HCT116 (cell line): ENCODE measurements at regions not wholly inside any gene's neighbourhood (a gene's known extent, or its start where the extent isn't known, plus 50 kb on each side); places are given as distances from the start of the nearest gene placed in this dataset.

Experiments used
- ATAC-seq: fragments of 200-7000 bp; cut with Tn5 transposase; 2 replicates; pipeline ENCODE4 v1.9.1; 2020; ENCODE audit warnings: mild to moderate bottlenecking, moderate library complexity
- BruUV-seq: library from RNA; stranded (reverse); fragments of 400-500 nt; replicated peaks from 2 replicates; lab custom pipeline; 2021; lab: Mats Ljungman, UMichigan
- CTCF ChIA-PET: fragments of 300-600 bp; sonication (Branson Sonifier 250); formaldehyde crosslinking; loops from one replicate; lab custom pipeline; 2021; ENCODE audit warnings: antibody characterized with exemption; lab: Charles Lee
- POLR2A ChIA-PET: fragments of 300-600, 350-600 bp; sonication (Branson Sonifier 250); formaldehyde crosslinking; loops from one replicate; lab custom pipeline; 2021; ENCODE audit warnings: antibody characterized with exemption; lab: Charles Lee
- RAD21 ChIA-PET, 2 experiments: fragments of 300-600 bp; sonication (Branson Sonifier 250); formaldehyde crosslinking; loops; one replicate each; lab custom pipeline; 2023; ENCODE audit warnings: low total read pairs in 2 of 2; ENCODE audit not compliant: uncharacterized antibody in 2 of 2, unreplicated experiment in 2 of 2, low non-redundant PET in 1 of 2; lab: Charles Lee
- DNase-seq: peaks from one replicate; pipeline ENCODE4 v3.0.0-alpha.2; 2010; ENCODE audit warnings: low read depth, low spot score
- H2AFZ ChIP-seq: fragments of 200-600 bp; shearing (Covaris generic), sonication (generic); 2 replicates; pipeline ENCODE4 v1.6.1; 2017; ENCODE audit warnings: low read depth, mixed run types, mixed read lengths, antibody characterized with exemption, low read length; ENCODE audit not compliant: poor library complexity, severe bottlenecking
- H3K27ac ChIP-seq: 2 replicates; pipeline ENCODE4 v1.5.1; 2012; ENCODE audit warnings: low read depth, low read length
- H3K27me3 ChIP-seq: fragments of 200-600 bp; sonication (generic); 2 replicates; pipeline ENCODE4 v1.6.1; 2016; ENCODE audit warnings: mixed run types, low read length, mixed read lengths; ENCODE audit not compliant: insufficient read depth
- H3K36me3 ChIP-seq, 2 experiments: fragments of 200-500 bp in 1 of 2; fragments of 200-600 bp in 1 of 2; sonication (Bioruptor generic) in 1 of 2; sonication (generic) in 1 of 2; 2 replicates each; pipeline versions ENCODE4 v1.5.1 to v1.6.1; 2014 to 2016; ENCODE audit warnings: low read length in 2 of 2, inconsistent platforms in 1 of 2, mixed read lengths in 1 of 2, mixed run types in 1 of 2; ENCODE audit not compliant: insufficient read depth in 2 of 2, control insufficient read depth in 1 of 2
- H3K4me1 ChIP-seq, 2 experiments: fragments of 200-600 bp in 1 of 2; sonication (generic) in 1 of 2; 2 replicates each; pipeline versions ENCODE4 v1.5.1 to v1.6.1; 2012 to 2017; ENCODE audit warnings: low read length in 2 of 2, inconsistent platforms in 1 of 2, mild to moderate bottlenecking in 1 of 2, mixed read lengths in 1 of 2, mixed run types in 1 of 2, moderate library complexity in 1 of 2; ENCODE audit not compliant: insufficient read depth in 2 of 2, control insufficient read depth in 1 of 2
- H3K4me2 ChIP-seq: fragments of 200-600 bp; sonication (generic); 2 replicates; pipeline ENCODE4 v1.6.1; 2017; ENCODE audit warnings: mixed run types, low read length, mixed read lengths
- H3K4me3 ChIP-seq, 2 experiments: fragments of 200-600 bp in 1 of 2; sonication (generic) in 1 of 2; replicated peaks in 1 of 2; 2 replicates each; pipeline ENCODE4 v1.5.1; 2011 to 2016; ENCODE audit warnings: low read length in 2 of 2, control low read depth in 1 of 2, low read depth in 1 of 2, mild to moderate bottlenecking in 1 of 2, mixed read lengths in 1 of 2, mixed run types in 1 of 2
- H3K79me2 ChIP-seq: fragments of 200-600 bp; sonication (generic); 2 replicates; pipeline ENCODE4 v1.6.1; 2017; ENCODE audit warnings: mild to moderate bottlenecking, mixed run types, low read length, moderate library complexity, mixed read lengths; ENCODE audit not compliant: insufficient read depth
- H3K9ac ChIP-seq: fragments of 200-600 bp; sonication (generic); 2 replicates; pipeline ENCODE4 v1.6.1; 2016; ENCODE audit warnings: low read length, mixed read lengths
- H3K9me2 ChIP-seq: fragments of 200-600 bp; sonication (generic), shearing (Covaris generic); 2 replicates; pipeline ENCODE4 v1.6.1; 2017; ENCODE audit warnings: mixed run types, mild to moderate bottlenecking, moderate library complexity; ENCODE audit not compliant: insufficient read depth
- H3K9me3 ChIP-seq, 2 experiments: fragments of 200-500 bp in 1 of 2; fragments of 200-600 bp in 1 of 2; sonication (Bioruptor generic) in 1 of 2; sonication (generic) in 1 of 2; 2 replicates each; pipeline ENCODE4 v1.6.1; 2014 to 2017; ENCODE audit warnings: low read length in 2 of 2, mixed read lengths in 2 of 2, inconsistent platforms in 1 of 2, low read depth in 1 of 2, mild to moderate bottlenecking in 1 of 2, mixed run types in 1 of 2, moderate library complexity in 1 of 2; ENCODE audit not compliant: control insufficient read depth in 1 of 2, insufficient read depth in 1 of 2
- H4K20me1 ChIP-seq: fragments of 200-600 bp; sonication (generic), shearing (Covaris generic); 2 replicates; pipeline ENCODE4 v1.6.1; 2017; ENCODE audit warnings: mixed run types, mild to moderate bottlenecking, moderate library complexity; ENCODE audit not compliant: insufficient read depth
- CBX3 ChIP-seq: IDR thresholded peaks from 2 replicates; pipeline ENCODE4 v1.6.1; 2012; ENCODE audit warnings: low read depth
- CEBPB ChIP-seq: IDR thresholded peaks from 2 replicates; pipeline ENCODE4 v1.6.1; 2012; ENCODE audit warnings: low read depth
- EGR1 ChIP-seq: IDR thresholded peaks from 2 replicates; pipeline ENCODE4 v1.6.1; 2012; ENCODE audit warnings: low read depth
- ELF1 ChIP-seq: IDR thresholded peaks from 2 replicates; pipeline ENCODE4 v1.6.1; 2012; ENCODE audit warnings: low read depth, borderline replicate concordance
- EZH2 ChIP-seq: fragments of 200-600 bp; sonication (generic); IDR thresholded peaks from 2 replicates; pipeline ENCODE4 v1.6.1; 2017; ENCODE audit warnings: antibody characterized with exemption, mixed run types
- EZH2phosphoT487 ChIP-seq: fragments of 200-600 bp; IDR thresholded peaks from 2 replicates; pipeline ENCODE4 v1.6.1; 2018; ENCODE audit warnings: antibody characterized with exemption, borderline replicate concordance
- FOSL1 ChIP-seq: IDR thresholded peaks from 2 replicates; pipeline ENCODE4 v1.6.1; 2012; ENCODE audit warnings: low read depth
- JUND ChIP-seq: IDR thresholded peaks from 2 replicates; pipeline ENCODE4 v1.6.1; 2012
- POLR2AphosphoS5 ChIP-seq: IDR thresholded peaks from 2 replicates; pipeline ENCODE4 v1.6.1; 2011; ENCODE audit warnings: mild to moderate bottlenecking, low read depth, low read length, moderate library complexity
- RAD21 ChIP-seq: IDR thresholded peaks from 2 replicates; pipeline ENCODE4 v1.6.1; 2012; ENCODE audit warnings: low read depth, mild to moderate bottlenecking
- SIN3A ChIP-seq: IDR thresholded peaks from 2 replicates; pipeline ENCODE4 v1.6.1; 2012; ENCODE audit warnings: low read depth
- SP1 ChIP-seq: IDR thresholded peaks from 2 replicates; pipeline ENCODE4 v1.6.1; 2012; ENCODE audit warnings: low read depth
- YY1 ChIP-seq: IDR thresholded peaks from 2 replicates; pipeline ENCODE4 v1.6.1; 2011; ENCODE audit warnings: low read length, low read depth, moderate library complexity, mild to moderate bottlenecking; ENCODE audit not compliant: insufficient replicate concordance; ENCODE audit errors: extremely low read depth
- ZFX ChIP-seq: fragments of 450-650 bp; IDR thresholded peaks from 2 replicates; pipeline ENCODE4 v1.6.1; 2017
- ZNF274 ChIP-seq: fragments of 200-500 bp; sonication (Bioruptor generic); IDR thresholded peaks from 2 replicates; pipeline ENCODE4 v1.6.1; 2014; ENCODE audit warnings: mild to moderate bottlenecking, low read depth, low read length, inconsistent platforms
- intact Hi-C: fragments of 100-400 bp; cut with micrococcal nuclease; formaldehyde crosslinking; loops from 2 replicates; pipeline ENCODE4 v1.10.0; 2022
- TF ChIP-seq, protein P1 (sequence below): IDR thresholded peaks from 2 replicates; pipeline ENCODE4 v1.6.1; 2012
- TF ChIP-seq, protein P2 (sequence below): IDR thresholded peaks from 2 replicates; pipeline ENCODE4 v1.6.1; 2011; ENCODE audit warnings: mild to moderate bottlenecking, low read length, moderate library complexity; ENCODE audit not compliant: insufficient replicate concordance; ENCODE audit errors: extremely low read depth
- TF ChIP-seq, protein P3 (sequence below): IDR thresholded peaks from 2 replicates; pipeline ENCODE4 v1.6.1; 2012
- TF ChIP-seq, protein P4 (sequence below): IDR thresholded peaks from 2 replicates; pipeline ENCODE4 v1.6.1; 2012; ENCODE audit warnings: low read depth

DNA sequence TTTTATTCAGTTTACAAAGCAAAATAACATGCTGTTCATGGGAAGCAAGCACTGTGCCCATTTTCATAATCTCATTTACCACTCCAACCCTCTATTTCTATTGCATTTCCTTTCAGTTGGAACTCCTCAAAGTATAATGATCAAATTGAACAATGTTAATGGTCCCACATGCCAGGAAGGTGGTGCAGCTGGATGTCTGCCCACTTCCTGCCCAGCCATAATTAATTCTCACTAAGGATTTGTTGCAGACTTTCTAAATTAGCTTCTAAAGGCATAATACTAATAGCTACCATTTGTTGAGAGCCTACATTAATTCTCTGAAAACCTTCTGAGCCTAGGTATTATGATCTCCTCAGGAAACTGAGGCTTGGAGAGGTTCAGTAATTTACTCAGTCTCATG lies 316.1 kb upstream of the TPM1 start:
- ATAC-seq (no peak), DNase-seq (no peak)
- Histone ChIP-seq H2AFZ (no peak overlapping the region), H3K79me2 (no peaks in the 10 kb centered on the region), H3K4me2 (no peak overlapping the region), H4K20me1 (no peaks in the 10 kb centered on the region), H3K4me3 (no peak overlapping the region), H3K27me3 (no peaks in the 10 kb centered on the region), H3K9me2 (no peaks in the 10 kb centered on the region), H3K4me1 (no peaks in the 10 kb centered on the region), H3K9me3 (no peaks in the 10 kb centered on the region), H3K36me3 (no peaks in the 10 kb centered on the region), H3K27ac (no peak overlapping the region), H3K9ac (no peak overlapping the region)
- CTCF ChIA-PET = no interaction called here
- TF ChIP-seq, protein P1, sequence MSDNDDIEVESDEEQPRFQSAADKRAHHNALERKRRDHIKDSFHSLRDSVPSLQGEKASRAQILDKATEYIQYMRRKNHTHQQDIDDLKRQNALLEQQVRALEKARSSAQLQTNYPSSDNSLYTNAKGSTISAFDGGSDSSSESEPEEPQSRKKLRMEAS = no peak
- TF ChIP-seq EZH2phosphoT487 = no peak
- no peak for TF ChIP-seq FOSL1
- no peak for TF ChIP-seq CBX3
- TF ChIP-seq, protein P2, sequence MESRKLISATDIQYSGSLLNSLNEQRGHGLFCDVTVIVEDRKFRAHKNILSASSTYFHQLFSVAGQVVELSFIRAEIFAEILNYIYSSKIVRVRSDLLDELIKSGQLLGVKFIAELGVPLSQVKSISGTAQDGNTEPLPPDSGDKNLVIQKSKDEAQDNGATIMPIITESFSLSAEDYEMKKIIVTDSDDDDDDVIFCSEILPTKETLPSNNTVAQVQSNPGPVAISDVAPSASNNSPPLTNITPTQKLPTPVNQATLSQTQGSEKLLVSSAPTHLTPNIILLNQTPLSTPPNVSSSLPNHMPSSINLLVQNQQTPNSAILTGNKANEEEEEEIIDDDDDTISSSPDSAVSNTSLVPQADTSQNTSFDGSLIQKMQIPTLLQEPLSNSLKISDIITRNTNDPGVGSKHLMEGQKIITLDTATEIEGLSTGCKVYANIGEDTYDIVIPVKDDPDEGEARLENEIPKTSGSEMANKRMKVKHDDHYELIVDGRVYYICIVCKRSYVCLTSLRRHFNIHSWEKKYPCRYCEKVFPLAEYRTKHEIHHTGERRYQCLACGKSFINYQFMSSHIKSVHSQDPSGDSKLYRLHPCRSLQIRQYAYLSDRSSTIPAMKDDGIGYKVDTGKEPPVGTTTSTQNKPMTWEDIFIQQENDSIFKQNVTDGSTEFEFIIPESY = no peak
- no peak for TF ChIP-seq JUND
- TF ChIP-seq SIN3A = no peak
- TF ChIP-seq CEBPB = no peak
- no peak for TF ChIP-seq ELF1
- TF ChIP-seq, protein P3, sequence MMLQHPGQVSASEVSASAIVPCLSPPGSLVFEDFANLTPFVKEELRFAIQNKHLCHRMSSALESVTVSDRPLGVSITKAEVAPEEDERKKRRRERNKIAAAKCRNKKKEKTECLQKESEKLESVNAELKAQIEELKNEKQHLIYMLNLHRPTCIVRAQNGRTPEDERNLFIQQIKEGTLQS = no peak
- no peak for TF ChIP-seq RAD21
- TF ChIP-seq SP1 = no peak
- TF ChIP-seq, protein P4, sequence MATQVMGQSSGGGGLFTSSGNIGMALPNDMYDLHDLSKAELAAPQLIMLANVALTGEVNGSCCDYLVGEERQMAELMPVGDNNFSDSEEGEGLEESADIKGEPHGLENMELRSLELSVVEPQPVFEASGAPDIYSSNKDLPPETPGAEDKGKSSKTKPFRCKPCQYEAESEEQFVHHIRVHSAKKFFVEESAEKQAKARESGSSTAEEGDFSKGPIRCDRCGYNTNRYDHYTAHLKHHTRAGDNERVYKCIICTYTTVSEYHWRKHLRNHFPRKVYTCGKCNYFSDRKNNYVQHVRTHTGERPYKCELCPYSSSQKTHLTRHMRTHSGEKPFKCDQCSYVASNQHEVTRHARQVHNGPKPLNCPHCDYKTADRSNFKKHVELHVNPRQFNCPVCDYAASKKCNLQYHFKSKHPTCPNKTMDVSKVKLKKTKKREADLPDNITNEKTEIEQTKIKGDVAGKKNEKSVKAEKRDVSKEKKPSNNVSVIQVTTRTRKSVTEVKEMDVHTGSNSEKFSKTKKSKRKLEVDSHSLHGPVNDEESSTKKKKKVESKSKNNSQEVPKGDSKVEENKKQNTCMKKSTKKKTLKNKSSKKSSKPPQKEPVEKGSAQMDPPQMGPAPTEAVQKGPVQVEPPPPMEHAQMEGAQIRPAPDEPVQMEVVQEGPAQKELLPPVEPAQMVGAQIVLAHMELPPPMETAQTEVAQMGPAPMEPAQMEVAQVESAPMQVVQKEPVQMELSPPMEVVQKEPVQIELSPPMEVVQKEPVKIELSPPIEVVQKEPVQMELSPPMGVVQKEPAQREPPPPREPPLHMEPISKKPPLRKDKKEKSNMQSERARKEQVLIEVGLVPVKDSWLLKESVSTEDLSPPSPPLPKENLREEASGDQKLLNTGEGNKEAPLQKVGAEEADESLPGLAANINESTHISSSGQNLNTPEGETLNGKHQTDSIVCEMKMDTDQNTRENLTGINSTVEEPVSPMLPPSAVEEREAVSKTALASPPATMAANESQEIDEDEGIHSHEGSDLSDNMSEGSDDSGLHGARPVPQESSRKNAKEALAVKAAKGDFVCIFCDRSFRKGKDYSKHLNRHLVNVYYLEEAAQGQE = no peak
- no peak for TF ChIP-seq YY1
- no peak for TF ChIP-seq POLR2AphosphoS5
- TF ChIP-seq ZFX = no peak
- TF ChIP-seq ZNF274 = no peak
- TF ChIP-seq EGR1 = no peak
- no peak for TF ChIP-seq EZH2
- no TSS peak for BruUV-seq
- intact Hi-C loops = no loop called here
- POLR2A ChIA-PET = no interaction called here
- RAD21 ChIA-PET = no interaction called here
